GM21360 (cell line): ENCODE measurements at regions not wholly inside any gene's neighbourhood (a gene's known extent, or its start where the extent isn't known, plus 50 kb on each side); places are given as distances from the start of the nearest gene placed in this dataset.

Source experiments
- ATAC-seq: cut with Tn5 transposase; IDR thresholded peaks from one replicate; pipeline ENCODE4 v1.9.1; 2021; ENCODE audit warnings: mild to moderate bottlenecking, moderate library complexity; ENCODE audit not compliant: unreplicated experiment

DNA sequence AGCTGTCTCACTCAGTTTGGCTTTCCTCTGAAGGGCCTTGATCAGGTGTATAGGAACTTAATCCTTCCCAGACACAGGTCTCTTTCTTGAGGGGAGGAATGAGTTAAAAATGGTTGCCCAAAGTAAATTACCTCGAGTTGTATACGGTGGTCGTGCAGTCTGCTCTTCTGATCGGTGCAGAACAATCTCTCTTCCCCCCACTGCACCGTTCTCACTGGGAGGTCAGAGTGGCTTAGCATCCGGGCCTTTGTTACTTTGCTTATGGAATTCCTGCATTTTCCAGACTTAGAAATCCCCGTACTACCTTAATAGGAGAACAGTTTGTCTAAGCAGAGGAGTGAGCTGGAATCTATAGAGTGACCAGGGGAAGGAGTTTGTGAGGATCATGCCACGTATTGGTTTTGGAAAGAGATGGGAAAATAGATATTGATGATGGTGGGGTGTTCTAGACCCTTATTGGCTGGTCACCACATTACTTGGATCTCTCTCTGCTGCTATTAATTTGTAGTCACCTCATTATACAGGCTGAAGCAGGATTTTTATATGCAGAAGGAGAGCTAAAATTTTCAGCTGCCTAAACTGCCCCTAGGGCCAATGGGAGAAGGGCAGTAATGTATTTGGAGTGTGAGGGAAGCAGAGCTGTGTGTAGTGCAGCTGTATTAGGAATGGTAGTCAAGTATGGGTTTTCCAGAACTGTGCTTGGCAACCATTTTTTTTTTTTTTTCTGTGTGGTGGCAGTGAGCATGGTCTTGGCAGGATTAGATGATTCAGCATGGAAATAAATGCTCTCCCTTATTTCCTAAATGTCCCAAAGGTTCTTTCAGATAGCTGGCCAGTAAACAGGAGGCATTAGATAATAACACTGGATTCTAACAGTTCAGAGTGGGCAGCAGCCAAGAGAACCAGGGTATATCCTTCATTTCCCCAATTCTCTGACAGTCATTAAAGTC, 81.5 kb downstream of the NDUFS5 start:
- no peak for ATAC-seq

DNA sequence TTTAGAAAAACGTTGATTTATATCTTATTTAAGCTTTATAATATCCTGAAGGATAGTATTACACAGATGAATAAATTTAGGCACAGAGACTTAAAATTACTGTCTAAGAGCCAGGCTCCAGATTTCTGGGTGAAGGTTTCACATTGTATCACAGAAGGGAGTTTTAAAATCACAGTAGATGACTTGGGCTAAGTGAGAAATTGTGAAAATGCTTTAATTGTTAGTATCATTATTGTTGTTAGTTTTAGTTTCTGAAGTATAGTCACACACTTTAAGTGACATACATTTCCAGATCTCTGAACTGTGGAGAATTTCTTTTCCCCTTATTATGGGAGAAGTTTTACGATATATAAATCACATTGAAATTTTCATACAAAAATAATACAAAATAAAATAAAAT, 83.5 kb downstream of the NDUFS5 start:
- ATAC-seq: no peak

GRCh38 chr1:39110325-39110851, 84.2 kb downstream of the NDUFS5 start:
- ATAC-seq: no peak

DNA sequence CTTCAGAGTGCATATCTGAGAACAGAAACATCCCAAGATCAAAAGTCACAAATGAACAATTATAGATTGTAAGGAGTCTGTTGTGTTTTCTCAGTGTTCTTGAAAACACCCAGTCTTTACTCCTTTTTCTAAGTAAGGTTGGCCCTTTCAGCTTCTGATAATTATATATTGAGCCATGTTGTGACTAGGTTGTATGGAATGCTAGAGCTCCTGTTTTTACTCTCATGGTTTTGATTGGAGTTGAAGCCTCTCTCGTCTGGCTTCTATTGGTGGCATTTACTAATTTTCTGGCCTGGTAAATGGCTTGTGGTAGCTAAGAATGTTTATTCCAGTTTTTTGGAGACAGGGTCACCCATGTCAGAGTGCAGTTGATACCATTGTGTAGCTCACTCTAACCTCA, 84.7 kb downstream of the NDUFS5 start:
- no peak for ATAC-seq

DNA sequence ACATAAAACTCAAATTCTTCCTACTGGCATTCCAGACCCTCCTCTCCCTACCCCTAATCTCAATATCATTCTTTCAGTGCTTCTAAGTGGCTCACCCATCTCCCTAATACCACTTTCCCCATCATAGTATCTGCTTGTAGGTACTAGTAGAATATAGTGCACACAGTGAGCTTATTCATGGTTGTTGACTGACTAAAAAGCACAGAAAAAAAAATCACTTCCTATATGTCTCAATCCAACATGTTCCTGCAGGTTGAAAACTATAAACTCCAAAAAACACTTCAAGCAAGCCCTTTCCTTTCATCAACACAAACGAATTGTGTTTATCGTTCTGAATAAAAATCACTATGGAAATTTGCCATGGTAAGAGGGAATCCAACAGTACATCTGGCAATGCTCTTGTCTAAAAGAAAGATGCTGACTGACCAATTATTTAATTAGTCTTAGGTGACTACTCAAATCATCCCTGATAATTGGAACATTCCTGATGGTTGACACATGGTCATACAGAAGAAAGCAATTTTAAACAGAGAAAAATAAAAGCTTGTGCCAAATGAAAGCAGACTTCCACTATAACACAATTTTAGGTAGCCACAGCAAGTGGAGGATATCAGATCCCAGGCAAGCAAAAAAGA, 87.1 kb downstream of the NDUFS5 start:
- ATAC-seq: no peak

DNA sequence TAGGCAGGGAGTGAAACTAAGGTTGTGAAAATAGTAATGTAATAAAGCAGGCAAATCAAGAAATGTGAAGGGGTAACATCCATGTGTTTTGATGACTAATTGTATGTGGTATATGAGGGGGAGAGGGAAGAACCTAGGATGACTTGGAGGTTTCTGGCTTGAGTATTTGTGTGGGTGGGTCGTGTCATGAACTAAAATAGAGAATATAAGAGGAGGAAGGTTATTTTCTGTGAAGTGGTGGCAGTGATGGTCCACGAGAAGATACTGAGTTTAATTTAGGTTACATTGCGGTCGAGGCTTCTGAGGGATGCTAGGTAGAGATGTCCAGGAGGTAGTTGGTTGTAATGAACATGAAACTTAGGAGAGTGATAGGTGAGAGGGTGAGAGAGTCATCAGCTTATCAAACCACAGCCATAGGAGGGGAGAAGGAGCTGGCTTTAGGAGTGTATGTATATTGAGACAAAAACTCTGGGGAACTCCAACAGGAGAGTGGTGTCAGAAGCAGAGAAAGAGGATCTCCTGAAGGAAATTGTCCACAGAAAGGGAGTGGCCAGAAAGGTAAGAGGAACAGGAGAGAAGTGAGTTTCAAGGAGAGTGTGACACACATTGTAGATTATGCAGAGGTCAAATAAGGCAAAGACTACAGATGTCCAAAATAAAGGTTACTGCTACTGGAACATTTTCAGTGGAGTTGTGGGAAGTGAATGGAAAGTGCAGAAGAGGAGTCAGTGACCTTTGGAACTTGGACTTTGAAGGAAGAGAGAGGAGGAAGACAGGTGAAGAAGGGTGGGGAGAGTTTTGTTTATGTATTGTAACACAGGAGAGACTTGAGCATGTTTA, 89.0 kb upstream of the MACF1 start:
- no peak for ATAC-seq

GRCh38 chr1:39116116-39116607, 88.3 kb upstream of the MACF1 start:
- ATAC-seq: no peak

GRCh38 chr1:39116860-39117728, 87.4 kb upstream of the MACF1 start:
- no peak for ATAC-seq

DNA sequence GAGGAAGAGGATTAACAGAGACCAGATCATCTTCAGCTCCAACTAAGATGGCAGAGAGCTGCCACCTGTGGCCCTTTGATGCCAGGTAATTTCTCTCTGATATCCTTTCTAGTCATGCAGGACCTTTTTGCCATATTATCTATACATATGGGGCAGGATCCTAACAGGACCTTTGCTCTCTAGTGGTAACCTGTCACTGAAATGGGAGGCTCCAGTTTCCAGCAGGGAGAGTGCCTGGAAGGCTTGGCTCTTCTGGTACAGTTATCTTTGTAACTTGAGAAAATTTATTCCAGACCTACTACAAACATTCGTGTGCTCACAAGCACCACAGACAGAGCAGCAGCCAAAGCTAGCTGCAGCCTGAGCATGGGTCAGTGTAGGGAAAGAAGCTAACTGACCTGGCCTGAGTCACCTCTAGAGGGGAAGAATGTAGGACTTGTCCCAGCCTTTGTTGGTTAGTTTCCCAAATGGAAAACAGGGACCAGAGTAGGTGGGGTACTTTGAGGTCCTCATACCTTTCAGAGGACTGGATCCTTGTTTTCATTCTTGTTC, 86.5 kb upstream of the MACF1 start:
- ATAC-seq: no peak

- no peak for ATAC-seq
These were observed 82.4 kb upstream of the MACF1 start for GRCh38 chr1:39122056-39122455.

GRCh38 chr1:39124282-39124681, 80.2 kb upstream of the MACF1 start:
- no peak for ATAC-seq

- no peak for ATAC-seq
These were observed 77.0 kb upstream of the MACF1 start for GRCh38 chr1:39127513-39127912.

- ATAC-seq: no peak
These were observed 76.4 kb upstream of the MACF1 start for GRCh38 chr1:39128126-39128525.

DNA sequence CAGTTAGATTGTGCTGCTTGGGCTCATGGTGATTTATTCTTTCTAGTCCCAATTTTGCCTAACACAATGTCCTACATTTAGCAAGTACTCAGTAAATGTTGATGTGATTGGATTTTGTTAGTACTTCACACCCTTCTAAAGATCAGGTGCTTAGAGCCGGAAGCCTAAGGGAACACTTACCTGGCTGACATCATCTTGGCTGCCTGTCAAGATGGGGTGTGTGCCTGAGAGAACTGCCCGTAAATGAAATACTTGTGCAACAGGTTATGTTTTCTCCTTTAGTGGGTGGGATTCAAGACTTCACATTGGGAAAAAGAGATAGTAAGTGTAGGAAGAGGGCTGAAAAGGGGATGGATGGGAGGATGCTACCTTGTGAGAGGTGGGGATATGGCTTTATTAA, 75.5 kb upstream of the MACF1 start:
- no peak for ATAC-seq

- ATAC-seq: no peak
These were observed 75.0 kb upstream of the MACF1 start for GRCh38 chr1:39129514-39129913.

DNA sequence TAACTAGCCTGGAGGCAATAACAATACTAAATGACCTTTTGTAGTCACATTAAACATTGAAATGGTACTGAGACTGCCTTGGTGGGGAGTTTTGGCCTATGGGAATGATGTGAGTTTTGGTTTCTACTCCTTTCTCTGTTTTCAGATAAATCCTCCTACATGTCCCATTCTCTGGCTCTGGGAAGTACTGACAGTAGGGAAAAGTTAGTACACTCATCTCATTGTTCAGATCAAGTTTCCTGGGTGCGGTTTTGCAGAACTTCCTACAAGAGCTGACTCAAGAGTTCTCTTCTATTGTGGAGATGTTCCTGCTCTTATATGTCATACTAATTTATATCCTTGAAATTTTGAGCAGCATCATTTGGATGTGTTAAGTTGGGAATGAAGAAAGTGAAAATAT, 74.2 kb upstream of the MACF1 start:
- no peak for ATAC-seq

GRCh38 chr1:39131940-39132339, 72.6 kb upstream of the MACF1 start:
- ATAC-seq: no peak

- ATAC-seq: no peak
These were observed 71.8 kb upstream of the MACF1 start for GRCh38 chr1:39132505-39133339.

- no peak for ATAC-seq
These were observed 71.2 kb upstream of the MACF1 start for GRCh38 chr1:39133340-39133684.
